Mucosa of descending colon (tissue), 3 donors: ENCODE measurements at regions not wholly inside any gene's neighbourhood (a gene's known extent, or its start where the extent isn't known, plus 50 kb on each side); places are given as distances from the start of the nearest gene placed in this dataset.

Experiments
- ATAC-seq: fragments of 200-7000 bp; cut with Tn5 transposase; one replicate; pipeline ENCODE4 v1.9.1; 2020; ENCODE audit warnings: mild to moderate bottlenecking, moderate library complexity
- DNase-seq, 3 donors: peaks; one replicate each; pipeline ENCODE4 v3.0.0-alpha.2; 2020
- H3K36me3 ChIP-seq: fragments of 200-600 bp; one replicate; pipeline ENCODE4 v1.8.0; 2021; ENCODE audit warnings: low read depth, mild to moderate bottlenecking
- H3K4me1 ChIP-seq: fragments of 200-600 bp; one replicate; pipeline ENCODE4 v1.8.0; 2021; ENCODE audit warnings: low read depth, mild to moderate bottlenecking
- H3K4me3 ChIP-seq: fragments of 200-600 bp; one replicate; pipeline ENCODE4 v1.8.0; 2021; ENCODE audit warnings: mild to moderate bottlenecking
- H3K9me3 ChIP-seq: fragments of 200-600 bp; one replicate; pipeline ENCODE4 v1.8.0; 2021; ENCODE audit warnings: mild to moderate bottlenecking
- CTCF ChIP-seq: fragments of 200-600 bp; IDR thresholded peaks from one replicate; pipeline ENCODE4 v1.8.0; 2022; ENCODE audit warnings: antibody characterized with exemption, mild to moderate bottlenecking
- intact Hi-C, 2 donors: fragments of 100-400 bp; cut with DNase I in 1 of 2; cut with micrococcal nuclease in 1 of 2; formaldehyde crosslinking; loops; one replicate each; pipeline versions ENCODE4 v1.11.0 to v1.11.1; 2022; cut with DNase I, micrococcal nuclease
- donor health status: DM: no; HTN: no; CAD: no; lungs with moderate emphysema.
- donor health status: DM: no; HTN: no; CAD: no.
- donor health status: DM: no; HTN: yes; CAD: no.

- TF ChIP-seq CTCF: no peak
- no peak for ATAC-seq
Measured at GRCh38 chr4:66451741-66452140, 781.5 kb upstream of the EPHA5 start.

DNA sequence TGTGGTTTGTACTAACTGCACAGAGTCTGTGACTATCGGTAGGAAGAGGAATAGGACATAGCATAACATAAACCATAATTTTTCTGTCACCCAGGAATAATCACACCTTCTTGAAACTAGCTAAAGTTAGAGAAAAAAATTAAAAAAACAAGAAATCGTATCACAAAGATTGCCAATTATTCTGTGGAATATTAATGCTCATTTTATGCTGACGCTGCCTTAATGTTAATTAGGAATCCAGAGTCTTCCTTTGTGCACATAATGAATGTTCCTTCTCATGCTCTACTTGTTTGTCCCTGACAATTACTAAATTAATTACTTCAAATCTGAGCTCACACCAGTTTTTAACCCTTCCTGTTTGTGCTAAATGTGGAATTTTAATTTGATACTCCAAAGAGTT, 772.7 kb upstream of the EPHA5 start:
- no peak overlapping the region for H3K4me3 ChIP-seq
- no peak for TF ChIP-seq CTCF
- H3K36me3 ChIP-seq: no peaks in the 10 kb centered on the region
- DNase-seq (no peak), ATAC-seq (no peak)
- no peaks in the 10 kb centered on the region for H3K9me3 ChIP-seq
- H3K4me1 ChIP-seq: no peaks in the 10 kb centered on the region
- intact Hi-C loops: no loop called here

More at GRCh38 chr4:66451741-66452140, 781.5 kb upstream of the EPHA5 start:
- Histone ChIP-seq H3K4me3 (no peak overlapping the region), H3K36me3 (no peaks in the 10 kb centered on the region), H3K4me1 (no peaks in the 10 kb centered on the region), H3K9me3 (no peaks in the 10 kb centered on the region)
- DNase-seq: no peak
- intact Hi-C loops: no loop called here

GRCh38 chr4:66439508-66439907, 769.2 kb upstream of the EPHA5 start:
- Histone ChIP-seq H3K36me3 (no peaks in the 10 kb centered on the region), H3K4me3 (no peak overlapping the region), H3K9me3 (no peaks in the 10 kb centered on the region), H3K4me1 (no peaks in the 10 kb centered on the region)
- no peak for TF ChIP-seq CTCF
- DNase-seq: no peak
- no peak for ATAC-seq
- intact Hi-C loops: no loop called here

DNA sequence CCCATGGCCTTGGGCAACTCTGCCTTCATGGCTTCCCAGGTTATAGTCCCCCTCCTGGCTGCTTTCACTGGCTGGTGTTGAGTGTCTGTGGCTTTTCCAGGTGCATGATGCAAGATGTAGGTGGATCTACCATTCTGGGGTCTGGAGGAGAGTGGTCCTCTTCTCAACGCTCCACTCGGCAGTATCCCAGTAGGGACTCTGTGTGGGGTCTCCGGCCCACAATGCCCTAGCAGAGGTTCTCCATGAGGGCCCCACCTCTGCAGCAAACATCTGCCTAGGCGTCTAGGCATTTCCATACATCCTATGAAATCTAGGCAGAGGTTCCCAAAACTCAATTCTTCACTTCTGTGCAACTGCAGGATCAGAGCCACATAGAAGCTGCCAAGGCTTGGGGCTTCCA, 763.4 kb upstream of the EPHA5 start:
- H3K4me1 ChIP-seq: no peaks in the 10 kb centered on the region
- no peak overlapping the region for H3K4me3 ChIP-seq
- no peak for DNase-seq
- TF ChIP-seq CTCF: no peak
- peaks cover 6% of the 10 kb centered on the region for H3K9me3 ChIP-seq
- intact Hi-C loops: no loop called here
- H3K36me3 ChIP-seq: no peaks in the 10 kb centered on the region
- ATAC-seq: no peak

DNA sequence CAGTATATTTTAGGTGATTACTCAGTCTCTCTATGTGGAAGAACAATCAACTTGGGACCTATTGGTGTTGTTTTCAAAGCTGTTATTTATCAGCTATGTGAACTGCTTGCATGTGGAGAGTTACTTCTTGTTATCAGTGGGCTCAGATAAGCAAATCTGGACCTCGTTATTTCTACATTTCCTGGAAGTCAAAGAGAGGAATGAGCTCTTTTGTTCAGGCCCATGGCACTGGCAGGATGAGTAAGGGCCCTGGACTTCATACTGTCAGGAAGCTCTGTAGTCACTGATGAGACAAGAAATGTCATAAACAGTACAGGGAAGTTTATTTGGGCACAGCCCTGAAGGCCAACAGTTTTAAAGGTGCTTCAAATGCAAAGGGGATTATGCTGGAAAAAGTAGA, 760.6 kb upstream of the EPHA5 start:
- Histone ChIP-seq H3K9me3 (peaks cover 6% of the 10 kb centered on the region), H3K36me3 (no peaks in the 10 kb centered on the region), H3K4me3 (no peak overlapping the region), H3K4me1 (no peaks in the 10 kb centered on the region)
- DNase-seq (no peak), ATAC-seq (no peak)
- intact Hi-C loops: no loop called here
- no peak for TF ChIP-seq CTCF

GRCh38 chr4:66429276-66429675, 759.0 kb upstream of the EPHA5 start:
- intact Hi-C loops: no loop called here
- Histone ChIP-seq H3K4me3 (no peak overlapping the region), H3K4me1 (no peaks in the 10 kb centered on the region), H3K9me3 (peaks cover 4% of the 10 kb centered on the region), H3K36me3 (no peaks in the 10 kb centered on the region)
- TF ChIP-seq CTCF: no peak
- DNase-seq: no peak
- ATAC-seq: no peak
